GM23338 (cell line): ENCODE measurements at regions not wholly inside any gene's neighbourhood (a gene's known extent, or its start where the extent isn't known, plus 50 kb on each side); places are given as distances from the start of the nearest gene placed in this dataset.

Source experiments
- ATAC-seq: fragments of 200-7000 bp; cut with Tn5 transposase; 3 replicates; pipeline ENCODE4 v1.9.1; 2020
- DNase-seq: peaks from one replicate; pipeline ENCODE4 v3.0.0-alpha.2; 2015; ENCODE audit warnings: low spot score
- H2AFZ ChIP-seq: fragments of 200-600 bp; sonication (generic); 2 replicates; pipeline ENCODE4 v1.8.0; 2016; ENCODE audit warnings: antibody characterized with exemption, mild to moderate bottlenecking, moderate library complexity
- H3F3A ChIP-seq: fragments of 200-600 bp; sonication (generic); replicated peaks from 2 replicates; pipeline ENCODE4 v1.8.0; 2017; ENCODE audit warnings: antibody characterized with exemption, mixed run types, low read depth
- H3K27ac ChIP-seq: fragments of 200-600 bp; sonication (generic); 2 replicates; pipeline ENCODE4 v1.6.1; 2016; ENCODE audit warnings: low read depth
- H3K27me3 ChIP-seq: fragments of 200-600 bp; sonication (generic); 2 replicates; pipeline ENCODE4 v1.8.0; 2016; ENCODE audit warnings: mild to moderate bottlenecking, mixed run types, moderate library complexity; ENCODE audit not compliant: insufficient read depth
- H3K36me3 ChIP-seq: fragments of 200-600 bp; sonication (generic); 2 replicates; pipeline ENCODE4 v1.8.0; 2016; ENCODE audit warnings: mild to moderate bottlenecking; ENCODE audit not compliant: insufficient read depth
- H3K4me1 ChIP-seq: fragments of 200-600 bp; sonication (generic); 2 replicates; pipeline ENCODE4 v1.8.0; 2016; ENCODE audit warnings: mild to moderate bottlenecking, moderate library complexity; ENCODE audit not compliant: insufficient read depth
- H3K4me2 ChIP-seq: fragments of 200-600 bp; sonication (generic); 2 replicates; pipeline ENCODE4 v1.7.1; 2017; ENCODE audit warnings: mixed run types
- H3K4me3 ChIP-seq: fragments of 200-600 bp; sonication (generic); 2 replicates; pipeline ENCODE4 v1.6.1; 2016; ENCODE audit warnings: mixed run types
- H3K79me2 ChIP-seq: fragments of 200-600 bp; sonication (generic); replicated peaks from 2 replicates; pipeline ENCODE4 v1.8.0; 2017; ENCODE audit warnings: mild to moderate bottlenecking; ENCODE audit not compliant: insufficient read depth
- H3K9me2 ChIP-seq: fragments of 200-600 bp; sonication (generic); 2 replicates; pipeline ENCODE4 v1.8.0; 2017; ENCODE audit not compliant: insufficient read depth
- H4K20me1 ChIP-seq: fragments of 200-600 bp; sonication (generic); replicated peaks from 2 replicates; pipeline ENCODE4 v1.8.0; 2017; ENCODE audit warnings: mild to moderate bottlenecking; ENCODE audit not compliant: insufficient read depth
- H3K27ac Mint-ChIP-seq: 2 replicates; pipeline ENCODE4 v1.8.0; 2020; ENCODE audit warnings: inconsistent platforms, mild to moderate bottlenecking, moderate library complexity, mixed read lengths
- H3K27me3 Mint-ChIP-seq: 3 replicates; pipeline ENCODE4 v1.8.0; 2022; ENCODE audit warnings: low read depth, mild to moderate bottlenecking, moderate library complexity, mixed read lengths, inconsistent platforms; ENCODE audit not compliant: insufficient read depth, poor library complexity
- H3K36me3 Mint-ChIP-seq: 3 replicates; pipeline ENCODE4 v1.8.0; 2021; ENCODE audit warnings: low read depth, mild to moderate bottlenecking, inconsistent platforms, moderate library complexity, mixed read lengths
- H3K4me1 Mint-ChIP-seq: 3 replicates; pipeline ENCODE4 v1.8.0; 2020; ENCODE audit warnings: mild to moderate bottlenecking, inconsistent platforms, mixed read lengths
- H3K4me3 Mint-ChIP-seq: 3 replicates; pipeline ENCODE4 v1.8.0; 2021; ENCODE audit warnings: moderate library complexity, mild to moderate bottlenecking, inconsistent platforms, mixed read lengths
- H3K9me3 Mint-ChIP-seq: 3 replicates; pipeline ENCODE4 v1.8.0; 2020; ENCODE audit warnings: moderate library complexity, mild to moderate bottlenecking, inconsistent platforms, mixed read lengths
- STAT1 ChIP-seq: IDR thresholded peaks from one replicate; pipeline ENCODE4 v1.6.1; 2016; ENCODE audit warnings: antibody characterized with exemption; ENCODE audit not compliant: unreplicated experiment
- TF ChIP-seq, protein P1 (sequence below), 2 experiments: fragments of 200-600 bp in 1 of 2; sonication (generic) in 1 of 2; conservative IDR thresholded peaks; 2 replicates each; pipeline versions ENCODE4 v1.5.1 to v1.6.1; 2016 to 2017; ENCODE audit warnings: antibody characterized with exemption in 2 of 2, low read depth in 2 of 2, mild to moderate bottlenecking in 2 of 2, moderate library complexity in 1 of 2
- TF ChIP-seq, protein P2 (sequence below): fragments of 250-450 bp; sonication (Bioruptor Pico); IDR thresholded peaks from 2 replicates; pipeline ENCODE4 v1.5.0; 2020; ENCODE audit warnings: mild to moderate bottlenecking, moderate library complexity
- TF ChIP-seq, protein P3 (sequence below): IDR thresholded peaks from one replicate; pipeline ENCODE4 v1.6.1; 2018; ENCODE audit warnings: antibody characterized with exemption; ENCODE audit not compliant: unreplicated experiment

DNA sequence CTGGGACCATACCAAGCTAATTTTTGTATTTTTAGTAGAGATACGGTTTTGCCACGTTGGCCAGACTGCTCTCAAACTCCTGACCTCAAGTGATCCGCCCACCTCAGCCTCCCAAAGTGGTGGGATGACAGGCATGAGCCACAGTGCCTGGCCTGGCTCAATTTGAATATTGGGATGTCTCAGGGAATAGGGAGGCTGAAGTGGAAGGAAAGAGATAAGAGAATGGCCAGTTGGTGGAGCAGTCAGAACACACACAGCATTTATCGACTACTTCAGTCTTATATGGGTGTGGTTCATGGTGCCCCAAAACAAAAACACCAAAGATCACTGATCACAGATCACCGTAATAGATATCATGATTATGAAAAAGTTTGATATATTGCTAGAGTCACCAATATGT, 144.4 kb downstream of the GMNC start:
- Mint-ChIP-seq H3K27ac (no peak overlapping the region), H3K4me3 (no peak overlapping the region), H3K9me3 (no peaks in the 10 kb centered on the region), H3K36me3 (no peaks in the 10 kb centered on the region), H3K4me1 (peaks cover 9% of the 10 kb centered on the region; the same call in 2 of the 3 replicates), H3K27me3 (no peaks in the 10 kb centered on the region)
- Histone ChIP-seq H3F3A (no peaks in the 10 kb centered on the region), H4K20me1 (no peaks in the 10 kb centered on the region), H3K36me3 (no peaks in the 10 kb centered on the region), H3K27ac (no peak overlapping the region), H3K4me3 (no peak overlapping the region), H3K27me3 (no peaks in the 10 kb centered on the region), H3K79me2 (no peaks in the 10 kb centered on the region), H3K9me2 (peaks cover 18% of the 10 kb centered on the region), H3K4me2 (no peak overlapping the region), H3K4me1 (no peaks in the 10 kb centered on the region; the same call in 1 of the 2 replicates), H2AFZ (no peak overlapping the region)
- ATAC-seq: peak; percentile 91
- TF ChIP-seq, protein P1, sequence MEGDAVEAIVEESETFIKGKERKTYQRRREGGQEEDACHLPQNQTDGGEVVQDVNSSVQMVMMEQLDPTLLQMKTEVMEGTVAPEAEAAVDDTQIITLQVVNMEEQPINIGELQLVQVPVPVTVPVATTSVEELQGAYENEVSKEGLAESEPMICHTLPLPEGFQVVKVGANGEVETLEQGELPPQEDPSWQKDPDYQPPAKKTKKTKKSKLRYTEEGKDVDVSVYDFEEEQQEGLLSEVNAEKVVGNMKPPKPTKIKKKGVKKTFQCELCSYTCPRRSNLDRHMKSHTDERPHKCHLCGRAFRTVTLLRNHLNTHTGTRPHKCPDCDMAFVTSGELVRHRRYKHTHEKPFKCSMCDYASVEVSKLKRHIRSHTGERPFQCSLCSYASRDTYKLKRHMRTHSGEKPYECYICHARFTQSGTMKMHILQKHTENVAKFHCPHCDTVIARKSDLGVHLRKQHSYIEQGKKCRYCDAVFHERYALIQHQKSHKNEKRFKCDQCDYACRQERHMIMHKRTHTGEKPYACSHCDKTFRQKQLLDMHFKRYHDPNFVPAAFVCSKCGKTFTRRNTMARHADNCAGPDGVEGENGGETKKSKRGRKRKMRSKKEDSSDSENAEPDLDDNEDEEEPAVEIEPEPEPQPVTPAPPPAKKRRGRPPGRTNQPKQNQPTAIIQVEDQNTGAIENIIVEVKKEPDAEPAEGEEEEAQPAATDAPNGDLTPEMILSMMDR (conservative IDR thresholded peaks at IDR 0.05; ENCODE audit: low read depth in 2 of 2): peak in 1 of 2 experiments; percentile 64; a peak in 3 of 4 replicates
- TF ChIP-seq, protein P2, sequence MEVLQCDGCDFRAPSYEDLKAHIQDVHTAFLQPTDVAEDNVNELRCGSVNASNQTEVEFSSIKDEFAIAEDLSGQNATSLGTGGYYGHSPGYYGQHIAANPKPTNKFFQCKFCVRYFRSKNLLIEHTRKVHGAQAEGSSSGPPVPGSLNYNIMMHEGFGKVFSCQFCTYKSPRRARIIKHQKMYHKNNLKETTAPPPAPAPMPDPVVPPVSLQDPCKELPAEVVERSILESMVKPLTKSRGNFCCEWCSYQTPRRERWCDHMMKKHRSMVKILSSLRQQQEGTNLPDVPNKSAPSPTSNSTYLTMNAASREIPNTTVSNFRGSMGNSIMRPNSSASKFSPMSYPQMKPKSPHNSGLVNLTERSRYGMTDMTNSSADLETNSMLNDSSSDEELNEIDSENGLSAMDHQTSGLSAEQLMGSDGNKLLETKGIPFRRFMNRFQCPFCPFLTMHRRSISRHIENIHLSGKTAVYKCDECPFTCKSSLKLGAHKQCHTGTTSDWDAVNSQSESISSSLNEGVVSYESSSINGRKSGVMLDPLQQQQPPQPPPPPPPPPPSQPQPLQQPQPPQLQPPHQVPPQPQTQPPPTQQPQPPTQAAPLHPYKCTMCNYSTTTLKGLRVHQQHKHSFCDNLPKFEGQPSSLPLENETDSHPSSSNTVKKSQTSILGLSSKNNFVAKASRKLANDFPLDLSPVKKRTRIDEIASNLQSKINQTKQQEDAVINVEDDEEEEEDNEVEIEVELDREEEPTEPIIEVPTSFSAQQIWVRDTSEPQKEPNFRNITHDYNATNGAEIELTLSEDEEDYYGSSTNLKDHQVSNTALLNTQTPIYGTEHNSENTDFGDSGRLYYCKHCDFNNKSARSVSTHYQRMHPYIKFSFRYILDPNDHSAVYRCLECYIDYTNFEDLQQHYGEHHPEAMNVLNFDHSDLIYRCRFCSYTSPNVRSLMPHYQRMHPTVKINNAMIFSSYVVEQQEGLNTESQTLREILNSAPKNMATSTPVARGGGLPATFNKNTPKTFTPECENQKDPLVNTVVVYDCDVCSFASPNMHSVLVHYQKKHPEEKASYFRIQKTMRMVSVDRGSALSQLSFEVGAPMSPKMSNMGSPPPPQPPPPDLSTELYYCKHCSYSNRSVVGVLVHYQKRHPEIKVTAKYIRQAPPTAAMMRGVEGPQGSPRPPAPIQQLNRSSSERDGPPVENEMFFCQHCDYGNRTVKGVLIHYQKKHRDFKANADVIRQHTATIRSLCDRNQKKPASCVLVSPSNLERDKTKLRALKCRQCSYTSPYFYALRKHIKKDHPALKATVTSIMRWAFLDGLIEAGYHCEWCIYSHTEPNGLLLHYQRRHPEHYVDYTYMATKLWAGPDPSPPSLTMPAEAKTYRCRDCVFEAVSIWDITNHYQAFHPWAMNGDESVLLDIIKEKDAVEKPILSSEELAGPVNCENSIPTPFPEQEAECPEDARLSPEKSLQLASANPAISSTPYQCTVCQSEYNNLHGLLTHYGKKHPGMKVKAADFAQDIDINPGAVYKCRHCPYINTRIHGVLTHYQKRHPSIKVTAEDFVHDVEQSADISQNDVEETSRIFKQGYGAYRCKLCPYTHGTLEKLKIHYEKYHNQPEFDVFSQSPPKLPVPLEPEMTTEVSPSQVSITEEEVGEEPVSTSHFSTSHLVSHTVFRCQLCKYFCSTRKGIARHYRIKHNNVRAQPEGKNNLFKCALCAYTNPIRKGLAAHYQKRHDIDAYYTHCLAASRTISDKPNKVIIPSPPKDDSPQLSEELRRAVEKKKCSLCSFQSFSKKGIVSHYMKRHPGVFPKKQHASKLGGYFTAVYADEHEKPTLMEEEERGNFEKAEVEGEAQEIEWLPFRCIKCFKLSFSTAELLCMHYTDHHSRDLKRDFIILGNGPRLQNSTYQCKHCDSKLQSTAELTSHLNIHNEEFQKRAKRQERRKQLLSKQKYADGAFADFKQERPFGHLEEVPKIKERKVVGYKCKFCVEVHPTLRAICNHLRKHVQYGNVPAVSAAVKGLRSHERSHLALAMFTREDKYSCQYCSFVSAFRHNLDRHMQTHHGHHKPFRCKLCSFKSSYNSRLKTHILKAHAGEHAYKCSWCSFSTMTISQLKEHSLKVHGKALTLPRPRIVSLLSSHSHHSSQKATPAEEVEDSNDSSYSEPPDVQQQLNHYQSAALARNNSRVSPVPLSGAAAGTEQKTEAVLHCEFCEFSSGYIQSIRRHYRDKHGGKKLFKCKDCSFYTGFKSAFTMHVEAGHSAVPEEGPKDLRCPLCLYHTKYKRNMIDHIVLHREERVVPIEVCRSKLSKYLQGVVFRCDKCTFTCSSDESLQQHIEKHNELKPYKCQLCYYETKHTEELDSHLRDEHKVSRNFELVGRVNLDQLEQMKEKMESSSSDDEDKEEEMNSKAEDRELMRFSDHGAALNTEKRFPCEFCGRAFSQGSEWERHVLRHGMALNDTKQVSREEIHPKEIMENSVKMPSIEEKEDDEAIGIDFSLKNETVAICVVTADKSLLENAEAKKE (CRISPR knock-in tag): no peak
- DNase-seq: peak; percentile 52

DNA sequence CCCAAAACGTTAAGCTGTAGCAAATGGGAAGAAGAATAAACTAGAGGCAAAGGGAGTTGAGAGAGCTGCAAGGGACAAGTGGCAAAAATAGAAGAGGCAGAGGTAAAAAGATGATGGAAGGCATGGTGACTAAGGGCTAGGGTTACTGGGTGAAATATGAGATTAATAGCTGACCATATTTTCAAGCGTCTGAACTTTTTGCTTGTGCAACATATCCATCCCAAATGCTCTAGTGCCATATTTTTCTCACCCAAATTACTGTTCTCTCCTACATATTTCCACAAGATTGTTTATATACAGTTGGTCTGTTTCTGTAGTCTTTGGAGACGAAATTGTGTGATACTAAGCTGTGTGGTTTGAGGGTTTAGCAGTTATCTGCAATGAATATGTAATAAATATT, 145.5 kb downstream of the GMNC start:
- ATAC-seq (no peak), DNase-seq (no peak)
- H3K27ac Mint-ChIP-seq: no peak overlapping the region
- peaks cover 9% of the 10 kb centered on the region; the same call in 2 of the 3 replicates for H3K4me1 Mint-ChIP-seq
- Histone ChIP-seq H3K4me1 (no peaks in the 10 kb centered on the region; the same call in 1 of the 2 replicates), H3K4me2 (no peak overlapping the region), H3F3A (no peaks in the 10 kb centered on the region), H3K27me3 (no peaks in the 10 kb centered on the region), H3K79me2 (no peaks in the 10 kb centered on the region), H3K36me3 (no peaks in the 10 kb centered on the region), H4K20me1 (no peaks in the 10 kb centered on the region), H3K9me2 (peaks cover 18% of the 10 kb centered on the region), H2AFZ (no peak overlapping the region), H3K4me3 (no peak overlapping the region), H3K27ac (no peak overlapping the region)
- no peaks in the 10 kb centered on the region for H3K36me3 Mint-ChIP-seq
- no peaks in the 10 kb centered on the region for H3K27me3 Mint-ChIP-seq
- H3K9me3 Mint-ChIP-seq: no peaks in the 10 kb centered on the region
- TF ChIP-seq STAT1: no peak
- TF ChIP-seq, protein P3, sequence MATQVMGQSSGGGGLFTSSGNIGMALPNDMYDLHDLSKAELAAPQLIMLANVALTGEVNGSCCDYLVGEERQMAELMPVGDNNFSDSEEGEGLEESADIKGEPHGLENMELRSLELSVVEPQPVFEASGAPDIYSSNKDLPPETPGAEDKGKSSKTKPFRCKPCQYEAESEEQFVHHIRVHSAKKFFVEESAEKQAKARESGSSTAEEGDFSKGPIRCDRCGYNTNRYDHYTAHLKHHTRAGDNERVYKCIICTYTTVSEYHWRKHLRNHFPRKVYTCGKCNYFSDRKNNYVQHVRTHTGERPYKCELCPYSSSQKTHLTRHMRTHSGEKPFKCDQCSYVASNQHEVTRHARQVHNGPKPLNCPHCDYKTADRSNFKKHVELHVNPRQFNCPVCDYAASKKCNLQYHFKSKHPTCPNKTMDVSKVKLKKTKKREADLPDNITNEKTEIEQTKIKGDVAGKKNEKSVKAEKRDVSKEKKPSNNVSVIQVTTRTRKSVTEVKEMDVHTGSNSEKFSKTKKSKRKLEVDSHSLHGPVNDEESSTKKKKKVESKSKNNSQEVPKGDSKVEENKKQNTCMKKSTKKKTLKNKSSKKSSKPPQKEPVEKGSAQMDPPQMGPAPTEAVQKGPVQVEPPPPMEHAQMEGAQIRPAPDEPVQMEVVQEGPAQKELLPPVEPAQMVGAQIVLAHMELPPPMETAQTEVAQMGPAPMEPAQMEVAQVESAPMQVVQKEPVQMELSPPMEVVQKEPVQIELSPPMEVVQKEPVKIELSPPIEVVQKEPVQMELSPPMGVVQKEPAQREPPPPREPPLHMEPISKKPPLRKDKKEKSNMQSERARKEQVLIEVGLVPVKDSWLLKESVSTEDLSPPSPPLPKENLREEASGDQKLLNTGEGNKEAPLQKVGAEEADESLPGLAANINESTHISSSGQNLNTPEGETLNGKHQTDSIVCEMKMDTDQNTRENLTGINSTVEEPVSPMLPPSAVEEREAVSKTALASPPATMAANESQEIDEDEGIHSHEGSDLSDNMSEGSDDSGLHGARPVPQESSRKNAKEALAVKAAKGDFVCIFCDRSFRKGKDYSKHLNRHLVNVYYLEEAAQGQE: no peak
- no peak overlapping the region for H3K4me3 Mint-ChIP-seq
